CD14-positive monocyte (primary cell): ENCODE measurements at regions not wholly inside any gene's neighbourhood (a gene's known extent, or its start where the extent isn't known, plus 50 kb on each side); places are given as distances from the start of the nearest gene placed in this dataset.

ENCODE experiments used
- DNase-seq, 3 donors: peaks; one replicate each; pipeline ENCODE4 v3.0.0-alpha.2; 2011 to 2022
- H2AFZ ChIP-seq: 2 replicates; pipeline ENCODE4 v1.6.0; 2012; ENCODE audit warnings: mild to moderate bottlenecking, low read depth, low read length, inconsistent platforms; ENCODE audit not compliant: insufficient read depth, poor library complexity, severe bottlenecking
- H3K27ac ChIP-seq, 2 donors: 1 replicate in 1 of 2; 2 replicates in 1 of 2; pipeline ENCODE4 v1.5.1; 2012 to 2013; ENCODE audit warnings: low read length in 2 of 2, control low read depth in 1 of 2, inconsistent platforms in 1 of 2, low read depth in 1 of 2, mild to moderate bottlenecking in 1 of 2
- H3K27me3 ChIP-seq, 2 donors: one replicate each; pipeline versions ENCODE4 v1.6.0 to v1.6.1; 2011 to 2013; ENCODE audit warnings: low read length in 2 of 2; ENCODE audit not compliant: control insufficient read depth in 2 of 2, insufficient read depth in 2 of 2
- H3K36me3 ChIP-seq, 2 donors: replicated peaks in 1 of 2; 1 replicate in 1 of 2; 2 replicates in 1 of 2; pipeline versions ENCODE4 v1.5.1 to v1.6.1; 2012 to 2013; ENCODE audit warnings: low read length in 2 of 2, control low read depth in 1 of 2, inconsistent platforms in 1 of 2, mild to moderate bottlenecking in 1 of 2; ENCODE audit not compliant: insufficient read depth in 2 of 2, control insufficient read depth in 1 of 2
- H3K4me1 ChIP-seq, 2 donors: 1 replicate in 1 of 2; 2 replicates in 1 of 2; pipeline versions ENCODE4 v1.5.1 to v1.6.1; 2012 to 2013; ENCODE audit warnings: low read length in 2 of 2, control low read depth in 1 of 2, inconsistent platforms in 1 of 2, mild to moderate bottlenecking in 1 of 2, moderate library complexity in 1 of 2; ENCODE audit not compliant: insufficient read depth in 2 of 2, control insufficient read depth in 1 of 2
- H3K4me2 ChIP-seq: replicated peaks from 2 replicates; pipeline ENCODE3; 2012; ENCODE audit warnings: low read length, moderate library complexity, mild to moderate bottlenecking; ENCODE audit not compliant: poor library complexity, severe bottlenecking; ENCODE audit errors: extremely low read depth
- H3K4me3 ChIP-seq, 3 experiments: fragments of 200-600 bp in 1 of 3; sonication (generic) in 1 of 3; replicated peaks in 1 of 3; 1 replicate in 2 of 3; 2 replicates in 1 of 3; pipeline ENCODE4 v1.5.1; 2011 to 2013; ENCODE audit warnings: low read length in 3 of 3, mild to moderate bottlenecking in 3 of 3, control low read depth in 2 of 3, low read depth in 2 of 3, inconsistent platforms in 1 of 3, moderate library complexity in 1 of 3
- H3K79me2 ChIP-seq: 2 replicates; pipeline ENCODE4 v1.6.0; 2012; ENCODE audit warnings: mild to moderate bottlenecking, control low read depth, inconsistent platforms, low read length, moderate library complexity; ENCODE audit not compliant: insufficient read depth
- H3K9ac ChIP-seq: 2 replicates; pipeline ENCODE4 v1.6.0; 2017; ENCODE audit warnings: low read length, mild to moderate bottlenecking; ENCODE audit not compliant: insufficient read depth, poor library complexity, severe bottlenecking
- H3K9me3 ChIP-seq, 2 donors: replicated peaks in 1 of 2; 1 replicate in 1 of 2; 2 replicates in 1 of 2; pipeline versions ENCODE4 v1.5.1 to v1.6.1; 2012 to 2013; ENCODE audit warnings: low read length in 2 of 2, control low read depth in 1 of 2; ENCODE audit not compliant: control insufficient read depth in 1 of 2, insufficient read depth in 1 of 2
- H4K20me1 ChIP-seq: 2 replicates; pipeline ENCODE4 v1.6.0; 2012; ENCODE audit warnings: mild to moderate bottlenecking, low read length, control low read depth, moderate library complexity; ENCODE audit not compliant: insufficient read depth
- H3K27ac Mint-ChIP-seq, 7 donors: one replicate each; pipeline ENCODE4 v1.8.0; 2020; ENCODE audit warnings: mild to moderate bottlenecking in 7 of 7, mixed read lengths in 7 of 7, moderate library complexity in 6 of 7, inconsistent platforms in 2 of 7
- H3K27me3 Mint-ChIP-seq, 3 donors: one replicate each; pipeline ENCODE4 v1.8.0; 2021 to 2022; ENCODE audit warnings: low read depth in 3 of 3, mild to moderate bottlenecking in 3 of 3, mixed read lengths in 3 of 3, moderate library complexity in 3 of 3, inconsistent platforms in 1 of 3
- H3K36me3 Mint-ChIP-seq, 2 donors: one replicate each; pipeline ENCODE4 v1.8.0; 2020; ENCODE audit warnings: mixed read lengths in 2 of 2, inconsistent platforms in 1 of 2, mild to moderate bottlenecking in 1 of 2
- H3K4me1 Mint-ChIP-seq: one replicate; pipeline ENCODE4 v1.8.0; 2020; ENCODE audit warnings: mild to moderate bottlenecking, mixed read lengths
- H3K4me3 Mint-ChIP-seq, 2 donors: one replicate each; pipeline ENCODE4 v1.8.0; 2020; ENCODE audit warnings: mild to moderate bottlenecking in 2 of 2, mixed read lengths in 2 of 2, moderate library complexity in 1 of 2
- H3K9me3 Mint-ChIP-seq, 7 donors: one replicate each; pipeline ENCODE4 v1.8.0; 2020 to 2022; ENCODE audit warnings: mixed read lengths in 7 of 7, mild to moderate bottlenecking in 6 of 7, moderate library complexity in 6 of 7, inconsistent platforms in 2 of 7
- CTCF ChIP-seq: fragments of 200-600 bp; IDR thresholded peaks from one replicate; pipeline ENCODE4 v1.8.0; 2022; ENCODE audit warnings: antibody characterized with exemption, mild to moderate bottlenecking
- WGBS: methylation state at CpG from one replicate; pipeline ENCODE4 v1.1.5; 2013; ENCODE audit warnings: missing lambda C conversion rate; ENCODE audit not compliant: insufficient coverage; 5-methylcytosine and 5-hydroxymethylcytosine counted together
- intact Hi-C, 2 donors: fragments of 100-400 bp; cut with micrococcal nuclease; formaldehyde crosslinking; loops; one replicate each; pipeline versions ENCODE4 v1.15.0 to v1.15.1; 2023

GRCh38 chr22:47266329-47266728 is 503.9 kb downstream of the TBC1D22A start:
- Histone ChIP-seq H3K79me2 (no peaks in the 10 kb centered on the region), H3K4me3 (no peak overlapping the region), H3K4me1 (no peaks in the 10 kb centered on the region), H4K20me1 (no peaks in the 10 kb centered on the region), H3K9ac (no peak overlapping the region), H3K9me3 (peaks cover 0 to 15% of the 10 kb centered on the region in 2 donors), H3K4me2 (no peak overlapping the region), H3K27ac (no peak overlapping the region), H2AFZ (no peak overlapping the region), H3K27me3 (no peaks in the 10 kb centered on the region), H3K36me3 (no peaks in the 10 kb centered on the region)
- TF ChIP-seq CTCF, result no peak
- Mint-ChIP-seq H3K27ac (no peak overlapping the region), H3K36me3 (no peaks in the 10 kb centered on the region), H3K4me3 (no peak overlapping the region), H3K4me1 (no peaks in the 10 kb centered on the region), H3K9me3 (peaks cover 1 to 34% (median 10%) of the 10 kb centered on the region in 7 donors), H3K27me3 (peaks cover 0 to 3% (median 0%) of the 10 kb centered on the region in 3 donors)
- intact Hi-C loops, result no loop called here
- DNase-seq, result no peak
- 94% methylated on average over 4 of the region's 4 CpGs for WGBS

- no peaks in the 10 kb centered on the region for H4K20me1 ChIP-seq
- Mint-ChIP-seq H3K27me3 (peaks cover 0 to 6% (median 0%) of the 10 kb centered on the region in 3 donors), H3K4me1 (no peaks in the 10 kb centered on the region), H3K4me3 (no peak overlapping the region), H3K9me3 (peaks cover 0 to 9% (median 5%) of the 10 kb centered on the region in 7 donors), H3K36me3 (no peaks in the 10 kb centered on the region), H3K27ac (no peak overlapping the region)
- no peak for DNase-seq
- no peak overlapping the region for H2AFZ ChIP-seq
- H3K79me2 ChIP-seq, result no peaks in the 10 kb centered on the region
- intact Hi-C loops, result no loop called here
- H3K9me3 ChIP-seq, result peaks cover 0 to 15% of the 10 kb centered on the region in 2 donors
- no peak overlapping the region for H3K9ac ChIP-seq
- H3K36me3 ChIP-seq, result no peaks in the 10 kb centered on the region
- no peak overlapping the region for H3K4me2 ChIP-seq
- TF ChIP-seq CTCF, result no peak
- no peak overlapping the region for H3K27ac ChIP-seq
- H3K27me3 ChIP-seq, result no peaks in the 10 kb centered on the region
- 90% methylated on average over 2 of the region's 5 CpGs for WGBS
- H3K4me3 ChIP-seq, result no peak overlapping the region
- H3K4me1 ChIP-seq, result no peaks in the 10 kb centered on the region
These were observed 498.1 kb downstream of the TBC1D22A start for GRCh38 chr22:47260551-47260950.
